Fibroblast of skin of left biceps (primary cell): ENCODE measurements at regions not wholly inside any gene's neighbourhood (a gene's known extent, or its start where the extent isn't known, plus 50 kb on each side); places are given as distances from the start of the nearest gene placed in this dataset.
"Not testable (repeated sequence)": the region's sequence is repeated elsewhere in the genome, so short reads cannot be mapped to it uniquely, and the experiment has no call there.

ENCODE experiments used
- DNase-seq, 2 experiments: peaks; one replicate each; pipeline ENCODE4 v3.0.0-alpha.2; 2013; ENCODE audit warnings: low read depth in 2 of 2

GRCh38 chr1:67482733-67483482, 52.7 kb upstream of the SERBP1 start:
- no peak for DNase-seq

- DNase-seq, result no peak
These were observed 54.3 kb upstream of the SERBP1 start for GRCh38 chr1:67484492-67484891.

DNA sequence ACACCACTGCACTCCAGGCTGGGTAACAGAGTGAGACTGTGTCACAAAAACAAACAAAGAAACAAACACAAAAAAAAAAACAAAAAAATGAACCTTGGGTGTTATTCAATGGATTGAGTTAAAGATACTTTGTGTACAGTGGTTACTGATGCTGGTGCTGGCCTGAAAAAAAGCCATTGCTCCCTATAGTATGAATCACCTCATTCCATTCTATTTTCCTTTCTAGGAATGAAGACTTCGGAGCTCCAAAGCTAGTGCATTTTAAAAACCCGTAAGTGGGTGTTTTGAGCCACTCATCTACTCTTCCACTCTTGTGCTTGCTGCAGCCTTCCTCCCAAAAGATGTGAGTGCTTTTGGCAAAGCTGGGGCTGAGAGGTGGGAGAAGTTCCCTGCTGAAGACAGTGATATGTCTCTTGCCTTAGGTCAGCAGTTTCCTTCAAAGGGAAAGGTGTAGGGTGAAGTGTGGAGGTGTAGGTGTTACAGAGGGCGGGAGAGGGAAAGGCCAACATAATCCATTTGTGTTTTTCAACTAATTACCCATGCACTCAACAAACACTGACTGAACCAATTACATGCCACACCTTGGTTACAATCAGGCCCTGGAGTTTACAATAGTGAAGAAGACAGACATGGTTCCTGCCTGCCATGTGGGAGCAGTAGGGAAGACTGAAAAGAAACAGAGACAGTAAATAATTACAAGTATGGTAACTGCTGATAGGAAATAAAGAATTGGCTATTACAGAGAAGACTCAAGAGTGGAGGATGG, 55.0 kb upstream of the SERBP1 start:
- no peak for DNase-seq

DNA sequence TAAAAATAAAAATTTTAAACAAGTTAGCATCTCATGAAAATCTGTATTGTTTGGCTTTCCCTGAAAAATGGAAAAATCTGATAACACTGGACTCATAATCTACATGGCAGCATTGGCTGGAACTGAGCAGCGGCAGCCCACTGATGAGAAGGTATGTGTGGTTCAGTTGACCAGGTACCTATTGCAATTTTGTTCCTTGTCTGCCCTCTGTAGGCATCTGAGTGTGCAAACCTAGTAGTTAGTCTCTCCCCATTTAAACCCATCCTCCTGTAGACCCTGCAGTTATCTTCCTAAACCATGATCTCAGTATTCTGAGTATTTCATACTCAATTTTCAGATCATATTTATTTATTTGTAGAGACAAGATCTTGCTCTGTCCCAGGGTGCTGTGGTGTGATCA, 59.4 kb upstream of the SERBP1 start:
- no peak for DNase-seq

- no peak for DNase-seq
These were observed 61.1 kb upstream of the SERBP1 start for GRCh38 chr1:67491280-67491679.

GRCh38 chr1:67493148-67493547, 62.9 kb upstream of the SERBP1 start:
- no peak for DNase-seq

GRCh38 chr1:67495327-67495726, 65.1 kb upstream of the SERBP1 start:
- DNase-seq, result no peak

DNA sequence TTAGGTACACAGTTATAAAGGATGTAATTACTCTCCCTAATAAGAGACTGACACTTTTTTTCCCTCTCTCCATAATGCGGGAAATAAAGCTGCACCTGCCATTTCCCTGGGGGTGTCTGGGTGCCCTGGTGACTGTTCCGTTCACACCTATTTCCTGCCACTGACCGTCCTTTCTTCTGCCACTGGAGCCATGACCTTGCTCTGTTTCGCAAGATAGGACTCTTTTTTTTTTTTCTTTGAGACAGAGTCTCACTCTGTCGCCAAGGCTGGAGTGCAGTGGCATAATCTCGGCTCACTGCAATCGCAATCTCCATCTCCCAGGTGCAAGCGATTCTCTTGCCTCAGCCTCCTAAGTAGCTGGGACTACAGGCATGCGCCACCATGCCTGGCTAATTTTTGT, 66.1 kb upstream of the SERBP1 start:
- DNase-seq, result no peak

DNA sequence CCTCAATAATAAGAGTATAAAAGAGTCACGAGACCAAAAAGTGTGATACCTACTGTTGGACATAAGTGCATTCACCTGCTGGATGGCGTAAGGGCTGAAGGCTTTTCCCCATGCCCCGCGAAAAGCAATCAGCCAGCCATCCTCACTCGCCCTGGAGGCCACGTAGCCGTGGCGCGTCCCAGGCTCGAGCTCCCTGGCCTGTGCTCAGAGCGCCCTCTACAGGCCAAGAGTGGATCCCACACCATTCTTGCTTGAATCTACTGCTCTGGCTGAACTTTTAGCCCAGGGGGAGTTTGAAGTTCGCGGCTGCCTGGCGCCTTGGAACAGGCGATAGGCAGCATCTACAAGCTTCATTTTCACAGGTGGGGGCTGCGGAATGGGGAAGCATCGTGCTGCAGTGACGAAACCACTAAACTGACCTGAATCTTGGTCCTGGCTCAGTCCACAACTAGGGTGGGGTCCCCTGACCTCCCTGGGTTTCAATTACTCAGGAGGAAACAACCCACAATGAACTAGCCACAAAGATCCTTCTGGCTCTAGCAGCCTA, 70.3 kb upstream of the SERBP1 start:
- DNase-seq, result peak; percentile 48 to 52

DNA sequence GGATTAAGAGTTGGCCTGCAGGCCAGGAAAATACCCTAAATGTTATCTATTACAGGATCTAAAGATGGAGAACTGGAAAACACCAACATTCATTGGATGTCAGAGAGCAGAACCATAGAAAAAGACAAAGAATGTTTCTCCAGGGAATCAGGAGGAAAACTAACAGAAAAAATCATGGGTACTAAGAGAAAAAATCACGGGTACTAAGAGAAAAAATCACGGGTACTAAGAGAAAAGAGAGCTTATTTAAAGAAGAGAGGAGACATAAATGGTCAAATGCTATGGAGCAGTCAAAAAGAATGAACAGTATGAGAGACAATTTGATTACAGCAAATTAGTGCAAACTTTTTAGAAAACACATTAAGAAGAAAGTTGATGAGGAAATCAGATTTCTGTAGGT, 73.8 kb upstream of the SERBP1 start:
- no peak for DNase-seq

DNA sequence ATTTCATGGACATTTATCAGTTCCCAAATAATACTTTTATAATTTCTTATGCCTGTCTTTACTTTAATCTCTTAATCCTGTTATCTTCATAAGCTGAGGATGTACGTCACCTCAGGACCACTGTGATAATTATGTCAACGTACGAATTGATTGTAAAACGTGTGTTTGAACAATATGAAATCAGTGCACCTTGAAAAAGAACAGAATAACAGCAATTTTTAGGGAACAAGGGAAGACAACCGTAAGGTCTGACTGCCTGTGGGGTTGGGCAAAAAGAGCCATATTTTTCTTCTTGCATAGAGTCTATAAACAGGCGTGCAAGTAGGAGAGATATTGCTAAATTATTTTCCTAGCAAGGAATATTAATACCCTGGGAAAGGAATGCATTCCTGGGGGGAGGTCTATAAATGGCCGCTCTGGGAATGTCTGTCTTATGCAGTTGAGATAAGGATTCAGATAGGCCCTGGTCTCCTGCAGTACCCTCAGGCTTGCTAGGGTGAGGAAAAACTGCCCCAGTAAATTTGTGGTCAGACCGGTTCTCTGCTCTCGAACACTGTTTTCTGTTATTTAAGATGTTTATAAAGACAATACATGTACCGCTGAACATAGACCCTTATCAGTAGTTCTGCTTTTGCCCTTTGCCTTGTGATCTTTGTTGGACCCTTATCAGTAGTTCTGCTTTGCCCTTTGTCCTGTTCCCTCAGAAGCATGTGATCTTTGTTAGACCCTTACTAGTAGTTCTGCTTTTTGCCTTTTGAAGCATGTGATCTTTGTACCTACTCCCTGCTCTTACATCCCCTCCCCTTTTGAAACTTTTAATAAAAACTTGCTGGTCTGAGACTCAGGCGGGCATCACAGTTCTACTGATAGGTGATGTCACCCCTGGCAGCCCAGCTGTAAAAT, 83.4 kb upstream of the SERBP1 start:
- DNase-seq, result not testable (repeated sequence)

DNA sequence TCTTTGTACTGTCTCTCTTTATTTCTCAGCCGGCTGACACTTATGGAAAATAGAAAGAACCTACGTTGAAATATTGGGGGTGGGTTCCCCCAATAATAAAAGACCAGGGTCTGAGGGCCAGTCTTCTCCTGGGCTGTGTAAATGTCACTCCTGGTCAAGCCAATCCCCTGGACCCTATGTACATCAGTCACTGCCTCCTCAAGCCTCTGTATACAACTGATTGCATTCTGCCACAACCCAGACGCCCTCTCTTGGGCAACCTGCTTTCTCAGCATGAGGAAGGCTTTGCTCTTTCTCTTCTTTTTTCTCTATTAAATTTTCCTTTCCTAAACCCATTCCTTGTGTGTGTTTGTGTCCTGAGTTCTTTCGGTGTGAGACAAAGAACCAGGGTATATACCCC, 84.1 kb upstream of the SERBP1 start:
- DNase-seq, result no peak

DNA sequence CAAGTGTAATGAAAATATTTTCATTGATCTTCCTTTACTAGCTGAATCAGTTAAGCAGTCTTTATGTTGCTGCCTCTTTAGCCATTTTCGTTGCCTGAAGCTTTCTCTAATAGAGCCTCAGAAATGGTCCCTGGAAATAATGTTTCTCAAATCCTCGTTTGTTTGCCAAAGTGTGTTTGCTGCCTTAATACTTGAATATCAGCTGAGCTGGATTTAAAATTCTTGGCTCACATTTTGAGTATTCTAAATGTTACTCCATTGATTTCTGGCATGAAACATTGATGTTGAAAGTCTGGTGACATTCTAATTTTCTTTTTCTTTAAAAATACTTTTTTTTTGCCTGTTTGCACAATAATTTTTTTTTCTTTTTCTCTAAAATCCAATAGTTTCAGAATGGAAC, 84.6 kb upstream of the SERBP1 start:
- DNase-seq, result no peak

- no peak for DNase-seq
These were observed 85.3 kb upstream of the SERBP1 start for GRCh38 chr1:67515324-67516080.

DNA sequence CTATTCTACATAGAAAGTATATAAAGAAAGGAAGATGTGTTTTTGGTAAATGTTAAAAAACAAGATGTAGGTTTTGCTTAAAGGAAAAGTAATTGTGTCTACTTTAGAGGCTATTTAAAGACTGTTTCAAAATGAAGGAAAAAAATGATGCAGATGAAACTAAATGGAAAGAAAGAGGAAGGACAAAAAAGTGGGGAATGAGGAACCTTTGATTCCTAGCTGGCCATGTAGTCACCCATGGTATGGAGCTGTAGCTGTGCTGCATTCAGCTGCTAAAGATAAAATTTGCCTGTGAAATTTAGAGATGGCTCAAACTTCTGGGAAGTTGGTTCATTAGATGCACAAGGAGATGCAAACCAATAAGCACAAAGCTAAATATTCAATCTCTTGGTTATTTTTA, 86.8 kb upstream of the SERBP1 start:
- no peak for DNase-seq

GRCh38 chr1:67522001-67522441, 91.8 kb upstream of the SERBP1 start:
- no peak for DNase-seq

DNA sequence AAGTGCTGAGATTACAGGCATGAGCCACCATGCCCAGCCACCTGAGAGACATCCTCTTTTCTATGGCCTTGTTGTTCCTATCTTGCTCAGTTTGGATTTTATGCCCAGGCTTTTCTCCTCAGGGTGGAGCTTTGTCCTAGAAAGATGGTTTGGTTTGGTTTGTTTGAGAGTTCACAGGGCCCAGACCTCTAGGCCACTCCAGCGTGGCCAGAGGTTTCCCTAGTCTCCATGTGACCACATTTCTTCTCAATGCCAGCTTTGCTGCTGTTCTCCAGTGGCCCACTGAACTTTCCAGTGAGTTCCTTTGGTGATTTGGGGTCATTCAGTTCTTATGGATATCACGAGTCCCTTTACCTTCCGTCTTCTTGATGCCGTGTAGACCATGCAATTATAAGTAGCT, 92.6 kb upstream of the SERBP1 start:
- DNase-seq, result no peak

DNA sequence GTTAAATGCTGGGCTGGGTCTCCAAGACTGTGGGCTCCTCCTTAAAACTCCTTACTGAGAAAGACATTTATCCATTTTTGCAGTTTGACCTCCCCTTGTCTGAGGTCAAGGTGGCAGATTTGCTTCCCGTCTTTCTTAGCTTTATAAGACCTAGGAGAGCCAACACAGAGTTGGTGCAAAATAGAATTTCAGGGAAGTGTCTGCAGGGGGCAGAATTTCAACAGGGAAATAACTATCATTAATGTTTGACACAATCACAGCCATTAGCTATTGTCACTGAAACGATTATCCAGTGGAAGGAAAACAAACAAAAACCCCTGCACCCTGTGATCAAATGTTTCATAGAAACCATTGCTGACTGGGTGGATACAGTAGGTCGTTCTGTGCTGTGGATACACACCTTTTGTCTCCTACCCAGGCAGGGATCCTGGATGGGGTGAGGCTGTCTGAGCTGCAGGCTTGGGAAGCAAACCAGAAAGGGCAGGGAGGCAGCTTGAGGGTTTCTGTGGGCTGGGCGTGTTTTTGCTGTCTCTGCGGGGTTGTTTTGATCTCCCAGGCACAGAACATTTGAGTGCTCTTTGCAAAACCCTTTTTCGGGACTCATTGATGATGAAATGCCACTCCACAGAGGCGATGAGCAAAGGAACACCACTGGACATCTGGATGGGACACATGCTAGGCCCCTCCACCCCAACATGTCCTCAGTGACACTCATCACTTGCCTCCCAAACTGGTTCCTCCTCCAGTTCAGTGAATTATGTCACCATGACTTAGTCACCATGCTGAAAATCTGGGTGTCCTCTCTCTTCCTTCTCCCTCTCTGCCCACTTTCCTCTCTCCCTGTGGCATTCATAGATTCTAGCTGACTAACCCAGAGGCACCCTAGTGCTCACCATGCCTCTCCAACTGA, 94.2 kb upstream of the SERBP1 start:
- DNase-seq, result no peak

DNA sequence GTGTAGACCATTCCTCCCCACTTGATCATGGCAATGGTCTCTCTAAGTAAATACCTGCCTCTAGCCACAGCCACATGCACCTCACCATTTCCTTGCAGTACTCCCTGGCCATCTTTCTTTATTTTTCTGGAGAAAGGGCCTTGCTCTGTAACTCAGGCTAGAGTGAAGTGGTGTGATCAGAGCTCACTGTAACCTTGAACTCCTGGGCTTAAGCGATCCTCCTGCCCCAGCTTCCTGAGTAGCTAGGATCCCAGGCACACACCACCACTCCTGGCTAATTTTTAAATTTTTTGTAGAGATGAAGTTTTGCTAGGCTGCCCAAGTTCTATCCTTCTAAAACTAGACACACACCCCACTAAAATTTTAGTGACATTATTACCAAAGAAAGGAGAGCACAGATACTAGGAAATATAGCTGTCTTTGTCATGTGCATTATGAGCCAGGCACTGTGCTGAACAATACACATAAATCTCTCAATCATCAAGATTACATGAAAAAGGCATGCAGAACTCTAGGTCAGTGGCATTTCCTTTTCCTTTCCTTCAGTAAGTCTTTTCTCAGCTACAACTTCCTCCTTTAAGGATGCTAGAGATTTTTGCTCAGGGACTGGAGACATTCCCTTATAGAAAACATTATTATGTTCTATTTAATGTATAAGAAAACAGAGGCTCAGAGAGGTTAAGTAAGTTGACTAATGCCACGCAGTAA, 95.0 kb upstream of the SERBP1 start:
- DNase-seq, result no peak

- DNase-seq, result no peak
These were observed 97.9 kb upstream of the SERBP1 start for GRCh38 chr1:67528141-67528540.
